Fibroblast of skin of left quadriceps (primary cell): ENCODE measurements at regions not wholly inside any gene's neighbourhood (a gene's known extent, or its start where the extent isn't known, plus 50 kb on each side); places are given as distances from the start of the nearest gene placed in this dataset.

Experiments used
- DNase-seq, 2 experiments: peaks; one replicate each; pipeline ENCODE4 v3.0.0-alpha.2; 2013; ENCODE audit warnings: low read depth in 2 of 2

- DNase-seq, result no peak
Observed at GRCh38 chr1:213868482-213868881, 119.3 kb upstream of the PROX1 start.

DNA sequence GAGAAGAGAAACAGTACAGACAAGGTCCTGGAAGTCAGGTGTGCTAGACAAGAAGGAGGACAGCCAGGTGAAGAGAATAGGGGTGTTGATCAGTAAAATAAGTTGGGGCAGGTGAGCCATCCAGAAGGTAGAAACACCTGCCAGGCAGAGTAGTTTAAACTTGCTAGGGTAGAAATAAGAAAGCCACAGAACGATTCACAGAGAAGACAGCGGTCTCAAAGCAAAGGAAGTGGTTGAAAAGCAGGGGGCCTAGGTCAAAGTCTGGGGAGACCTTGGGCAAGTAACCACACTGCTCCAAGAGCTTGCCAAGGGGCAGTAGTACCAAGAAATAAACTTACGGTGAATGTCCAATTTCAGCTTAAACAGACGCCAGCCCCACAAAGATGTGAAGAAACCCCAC lies 116.6 kb upstream of the PROX1 start:
- DNase-seq, result no peak

DNA sequence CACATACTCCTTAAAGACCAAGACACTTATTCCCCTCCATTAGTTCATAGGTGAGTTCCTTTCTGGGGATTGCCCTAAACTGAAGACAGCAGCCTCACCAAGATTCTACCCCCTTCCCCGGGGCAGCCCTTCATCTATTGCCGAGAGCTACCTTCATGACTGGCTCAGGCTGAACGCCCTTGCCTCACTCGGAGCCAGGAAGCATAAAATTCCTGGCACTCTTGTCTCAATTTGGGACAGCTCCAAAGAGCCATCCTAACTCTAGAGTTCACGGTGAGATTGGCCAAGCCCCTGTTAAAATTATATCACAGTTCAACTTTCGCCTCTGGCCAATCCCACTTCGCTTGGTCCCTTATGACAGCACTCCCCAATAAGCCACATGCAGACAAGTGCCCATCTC lies 113.0 kb upstream of the PROX1 start:
- no peak for DNase-seq

GRCh38 chr1:213876531-213876930 lies 111.2 kb upstream of the PROX1 start:
- DNase-seq, result no peak

DNA sequence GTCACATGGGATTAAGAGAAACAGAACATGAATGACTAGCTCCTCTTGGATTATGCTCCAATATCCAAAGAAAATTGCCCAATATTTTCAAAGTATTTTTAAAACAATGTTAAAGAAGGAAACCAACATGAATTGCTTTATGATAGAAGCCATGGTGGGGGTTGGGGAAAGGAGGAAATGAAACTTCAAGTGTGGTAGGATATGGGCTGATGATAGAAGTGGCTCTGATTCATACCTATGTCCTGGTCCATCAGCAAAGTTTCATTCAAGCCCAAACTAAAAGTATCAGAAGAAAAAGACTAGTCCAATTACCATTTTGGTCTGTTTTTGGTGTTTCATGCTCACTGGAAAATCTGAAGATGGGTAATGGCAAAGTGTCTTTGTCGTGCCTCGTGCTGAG lies 104.2 kb upstream of the PROX1 start:
- no peak for DNase-seq

DNA sequence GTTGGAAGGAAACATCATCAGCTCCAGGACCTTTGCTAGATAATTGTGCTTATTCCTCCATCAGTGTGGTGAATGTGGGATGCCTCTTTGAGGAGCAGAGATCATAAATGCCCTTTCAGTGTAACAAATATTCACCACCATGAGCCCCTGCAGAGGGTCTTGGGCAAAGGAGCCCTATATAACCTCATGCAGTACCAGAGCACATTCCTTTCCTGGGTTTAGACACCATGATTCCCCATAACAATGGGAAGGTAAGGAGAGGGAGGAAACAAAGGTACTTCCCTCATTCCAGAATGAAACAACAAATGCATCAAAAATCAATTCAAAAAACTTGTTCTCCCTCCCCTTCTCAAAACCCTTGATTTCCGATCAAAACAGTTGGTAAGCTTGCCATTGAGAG lies 103.4 kb upstream of the PROX1 start:
- DNase-seq, result no peak

- DNase-seq, result no peak
Observed at GRCh38 chr1:213884942-213885341, 102.8 kb upstream of the PROX1 start.

DNA sequence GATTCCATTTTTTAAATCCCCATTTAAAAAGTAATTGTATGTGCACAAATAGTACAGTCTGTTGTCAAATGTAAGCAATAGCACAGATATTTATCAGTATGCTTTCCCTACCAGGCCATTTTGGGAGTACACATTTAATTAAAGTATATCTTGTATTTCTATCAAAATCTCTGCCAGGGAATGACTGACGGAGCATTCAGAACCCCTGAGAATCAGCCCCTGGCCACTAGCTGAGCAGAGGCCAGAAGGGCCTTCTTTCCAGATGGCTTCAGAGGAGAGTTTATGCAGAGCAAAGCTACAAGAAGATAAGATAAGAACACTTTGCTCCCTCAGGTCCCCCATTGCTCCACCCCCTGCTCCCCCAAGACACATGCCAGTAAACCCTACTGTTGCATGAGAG lies 99.9 kb upstream of the PROX1 start:
- DNase-seq, result no peak

GRCh38 chr1:213891989-213892902 lies 95.5 kb upstream of the PROX1 start:
- no peak for DNase-seq

DNA sequence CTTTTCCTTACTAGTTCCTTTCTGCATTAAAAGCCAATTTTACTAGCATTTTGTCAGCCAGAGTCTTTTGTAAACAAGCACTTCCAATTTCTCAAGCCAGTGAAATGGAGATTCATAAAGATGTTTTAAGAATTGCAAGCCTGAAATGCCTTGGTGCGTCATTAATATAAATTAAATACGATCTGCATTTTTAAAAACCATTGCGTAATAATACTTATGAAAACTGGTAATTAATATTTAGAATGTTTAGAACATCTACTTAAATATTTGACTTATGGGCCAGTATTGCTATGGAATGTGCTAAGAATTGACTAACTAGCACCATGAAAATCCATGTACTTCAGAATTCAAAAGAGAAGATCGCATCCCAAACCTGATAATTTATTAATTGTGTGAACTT lies 89.1 kb upstream of the PROX1 start:
- DNase-seq, result no peak

- no peak for DNase-seq
Observed at GRCh38 chr1:213899413-213899812, 88.4 kb upstream of the PROX1 start.

- no peak for DNase-seq
Observed at GRCh38 chr1:213905344-213905743, 82.4 kb upstream of the PROX1 start.

DNA sequence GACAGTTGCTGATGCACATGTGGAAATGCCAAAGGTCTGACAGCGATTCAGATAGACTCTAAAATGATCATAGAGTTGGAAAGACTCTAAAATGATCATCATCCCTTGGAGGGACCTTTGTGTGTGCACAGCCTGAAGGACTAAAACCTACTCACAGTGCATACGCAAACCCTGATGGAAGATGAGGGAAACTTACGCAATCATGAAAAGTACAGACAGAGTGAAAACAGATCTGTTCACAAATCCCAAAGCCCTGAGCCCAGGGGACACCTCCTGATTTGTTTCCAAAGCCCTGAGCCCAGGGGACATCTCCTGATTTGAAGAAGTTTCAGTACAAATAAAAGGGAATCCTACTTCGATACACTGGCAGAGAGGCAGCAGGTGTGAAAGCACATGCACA lies 79.3 kb upstream of the PROX1 start:
- DNase-seq, result no peak

- no peak for DNase-seq
Observed at GRCh38 chr1:213914392-213914791, 73.4 kb upstream of the PROX1 start.

DNA sequence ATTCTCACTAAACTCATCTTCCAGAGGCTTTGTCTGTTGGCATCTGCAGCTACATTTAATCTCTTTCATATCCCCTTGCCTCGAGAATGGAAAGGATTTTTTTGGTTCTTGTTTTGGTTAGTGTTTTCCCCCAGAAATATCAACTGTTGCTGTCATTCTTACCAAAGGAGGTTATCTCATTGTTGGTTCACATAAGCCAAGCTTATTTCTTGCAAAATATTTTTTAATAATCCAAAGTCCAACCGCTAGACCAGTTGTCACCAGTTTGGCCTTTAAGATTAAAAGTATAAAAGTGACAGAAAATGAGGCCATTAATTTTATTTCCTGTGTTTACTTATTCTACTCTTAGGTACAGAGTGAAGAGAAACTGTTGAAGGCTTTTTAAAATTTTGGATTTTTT lies 66.5 kb upstream of the PROX1 start:
- no peak for DNase-seq

GRCh38 chr1:213921712-213922111 lies 66.1 kb upstream of the PROX1 start:
- DNase-seq, result no peak

- no peak for DNase-seq
Observed at GRCh38 chr1:213925531-213926182, 62.1 kb upstream of the PROX1 start.

- no peak for DNase-seq
Observed at GRCh38 chr1:213927846-213928245, 59.9 kb upstream of the PROX1 start.

- no peak for DNase-seq
Observed at GRCh38 chr1:213929398-213929797, 58.4 kb upstream of the PROX1 start.

- DNase-seq, result no peak
Observed at GRCh38 chr1:213931836-213932235, 55.9 kb upstream of the PROX1 start.

GRCh38 chr1:213933336-213933735 lies 54.4 kb upstream of the PROX1 start:
- no peak for DNase-seq

DNA sequence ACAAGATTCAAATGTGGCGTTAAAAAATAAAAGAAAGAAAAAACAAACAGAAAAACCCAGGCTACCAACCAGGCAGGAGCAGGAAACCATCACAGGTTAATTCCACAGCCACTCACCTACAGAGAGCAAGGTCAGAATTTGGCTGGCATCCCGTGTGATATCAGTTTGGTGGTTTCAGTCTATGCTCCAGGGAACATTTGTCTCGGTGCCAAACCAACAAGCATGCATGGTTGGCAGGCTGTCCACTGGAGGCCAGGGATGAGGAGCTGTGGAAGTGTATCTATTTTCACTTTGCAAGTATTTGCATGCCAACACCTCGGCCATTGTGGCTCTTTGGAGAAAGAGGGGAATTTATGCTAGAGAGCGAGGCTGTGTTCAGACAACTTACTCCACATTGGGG lies 53.1 kb upstream of the PROX1 start:
- no peak for DNase-seq

DNA sequence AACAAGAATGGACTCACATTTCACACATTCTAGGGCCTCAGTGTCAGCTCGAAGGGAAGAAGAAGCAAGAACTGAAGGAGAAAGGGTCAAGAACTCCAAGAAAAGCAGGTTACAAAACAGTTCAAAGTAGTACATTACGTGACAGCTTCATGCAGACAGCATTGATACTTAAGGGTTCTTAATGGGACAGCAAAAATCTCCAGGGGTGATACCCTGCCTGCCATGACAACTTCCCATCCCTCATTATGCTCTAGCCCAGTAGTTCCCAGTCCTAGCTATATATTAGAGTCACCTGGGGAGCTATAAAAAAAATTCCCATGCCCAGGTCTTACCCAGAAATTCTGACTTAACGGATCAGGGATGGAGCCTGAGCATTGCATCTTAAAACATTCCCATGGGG lies 51.2 kb upstream of the PROX1 start:
- DNase-seq, result no peak
